ENCODE measurements at regions not wholly inside any gene's neighbourhood (a gene's known extent, or its start where the extent isn't known, plus 50 kb on each side); places are given as distances from the start of the nearest gene placed in this dataset.

- no peak overlapping the region for H3K27ac ChIP-seq (ENCODE audit: extremely low read length, insufficient read depth, low read length)
- CTCF ChIA-PET (ENCODE audit: low intra/inter-chr PET ratio, low total read pairs), result no interaction called here
- BruUV-seq (replicated peaks), result no TSS peak
- no peaks in the 10 kb centered on the region for H3K36me3 ChIP-seq (replicated peaks in 1 of 2; ENCODE audit: control insufficient read depth in 1 of 2, insufficient read depth in 2 of 2, low read length in 2 of 2)
- WGBS (ENCODE audit: low lambda C conversion rate), result 10% methylated on average over 2 of the region's 2 CpGs
- TF ChIP-seq TRIM22 (IDR thresholded peaks at IDR 0.05) (peak; percentile 81; the same call in 1 of the 2 replicates), LCORL (IDR thresholded peaks at IDR 0.05) (peak; percentile 58; the same call in 1 of the 2 replicates), LCORL (CRISPR knock-in tag; IDR thresholded peaks at IDR 0.05) (no peak), SOX6 (IDR thresholded peaks at IDR 0.05) (peak; percentile 89; the same call in 1 of the 2 replicates), SOX6 (CRISPR knock-in tag; IDR thresholded peaks at IDR 0.05) (no peak), FOXK2 (IDR thresholded peaks at IDR 0.05) (0 out of 2 replicates have a peak, but pooled peaks have one; percentile 9), NBN (conservative IDR thresholded peaks at IDR 0.05) (0 out of 2 replicates have a peak, but pooled peaks have one; percentile 87), SP1 (IDR thresholded peaks at IDR 0.05) (no peak), SP1 (CRISPR knock-in tag; IDR thresholded peaks at IDR 0.05) (no peak), ZNF282 (IDR thresholded peaks at IDR 0.05; ENCODE audit: partially characterized antibody) (peak; percentile 60), TFAP4 (IDR thresholded peaks at IDR 0.05; ENCODE audit: borderline replicate concordance, low read depth) (no peak)
- H3K4me2 ChIP-seq (ENCODE audit: low read depth, low read length), result no peak overlapping the region
- peaks cover 7% of the 10 kb centered on the region; the same call in 1 of the 2 replicates for H3K9me3 ChIP-seq (ENCODE audit: low read length)
- in situ Hi-C loops (cut with HindIII; ENCODE audit: extremely low pct_ligation_motif_present, low pct_unique_long_range_greater_than_20kb), result no loop called here
- H3K4me3 ChIP-seq (replicated peaks in 1 of 3; ENCODE audit: insufficient read depth in 1 of 3, low read depth in 2 of 3, low read length in 3 of 3), result no peak overlapping the region
- no peak overlapping the region for H2AFZ ChIP-seq (ENCODE audit: low read length)
- H3K27me3 ChIP-seq (ENCODE audit: control insufficient read depth in 1 of 2, insufficient read depth in 2 of 2, low read length in 2 of 2), result no peaks in the 10 kb centered on the region
- no peaks in the 10 kb centered on the region for H3K79me2 ChIP-seq (ENCODE audit: insufficient read depth, low read length)
- FAIRE-seq (no peak), DNase-seq (ENCODE audit: low spot score) (no peak), ATAC-seq (no peak)
- POLR2A ChIA-PET, result no interaction called here
- H3K4me1 ChIP-seq (ENCODE audit: insufficient read depth, low read length), result no peaks in the 10 kb centered on the region
- H3K9ac ChIP-seq (ENCODE audit: insufficient read depth, low read depth, low read length), result no peak overlapping the region
- intact Hi-C loops (cut with micrococcal nuclease; ENCODE audit: unreplicated experiment), result no loop called here
- H4K20me1 ChIP-seq (ENCODE audit: insufficient read depth, low read length), result no peaks in the 10 kb centered on the region
These were observed 140.1 kb upstream of the ZFP64 start for GRCh38 chr20:52331655-52332054.
